GM12874 (cell line): ENCODE measurements at regions not wholly inside any gene's neighbourhood (a gene's known extent, or its start where the extent isn't known, plus 50 kb on each side); places are given as distances from the start of the nearest gene placed in this dataset.

Experiments
- TF ChIP-seq, protein P1 (sequence below): IDR thresholded peaks from 2 replicates; pipeline ENCODE4 v1.5.1; 2011; ENCODE audit warnings: low read depth, mild to moderate bottlenecking, control low read depth, low read length, moderate library complexity; ENCODE audit not compliant: insufficient read depth

DNA sequence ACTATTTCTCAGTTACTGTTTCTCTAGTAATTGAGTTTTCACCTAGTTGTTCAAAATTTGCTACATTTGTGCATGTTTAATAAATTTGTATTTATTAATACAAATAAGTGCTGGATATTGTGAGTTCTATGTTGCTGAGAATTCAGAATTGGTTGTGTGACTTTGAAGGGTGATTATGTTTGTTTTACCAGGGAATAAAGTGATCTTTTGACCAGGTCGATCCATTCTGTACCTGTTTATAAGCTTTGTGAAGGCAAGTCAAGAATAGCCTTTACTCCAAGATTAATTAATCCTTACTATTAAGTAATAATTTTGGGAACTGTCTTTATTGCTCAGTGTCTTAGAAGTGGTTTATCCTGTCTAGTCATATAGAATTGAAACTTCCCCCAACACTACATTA lies 230.0 kb upstream of the GYPC start:
- TF ChIP-seq, protein P1, sequence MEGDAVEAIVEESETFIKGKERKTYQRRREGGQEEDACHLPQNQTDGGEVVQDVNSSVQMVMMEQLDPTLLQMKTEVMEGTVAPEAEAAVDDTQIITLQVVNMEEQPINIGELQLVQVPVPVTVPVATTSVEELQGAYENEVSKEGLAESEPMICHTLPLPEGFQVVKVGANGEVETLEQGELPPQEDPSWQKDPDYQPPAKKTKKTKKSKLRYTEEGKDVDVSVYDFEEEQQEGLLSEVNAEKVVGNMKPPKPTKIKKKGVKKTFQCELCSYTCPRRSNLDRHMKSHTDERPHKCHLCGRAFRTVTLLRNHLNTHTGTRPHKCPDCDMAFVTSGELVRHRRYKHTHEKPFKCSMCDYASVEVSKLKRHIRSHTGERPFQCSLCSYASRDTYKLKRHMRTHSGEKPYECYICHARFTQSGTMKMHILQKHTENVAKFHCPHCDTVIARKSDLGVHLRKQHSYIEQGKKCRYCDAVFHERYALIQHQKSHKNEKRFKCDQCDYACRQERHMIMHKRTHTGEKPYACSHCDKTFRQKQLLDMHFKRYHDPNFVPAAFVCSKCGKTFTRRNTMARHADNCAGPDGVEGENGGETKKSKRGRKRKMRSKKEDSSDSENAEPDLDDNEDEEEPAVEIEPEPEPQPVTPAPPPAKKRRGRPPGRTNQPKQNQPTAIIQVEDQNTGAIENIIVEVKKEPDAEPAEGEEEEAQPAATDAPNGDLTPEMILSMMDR, result no peak

DNA sequence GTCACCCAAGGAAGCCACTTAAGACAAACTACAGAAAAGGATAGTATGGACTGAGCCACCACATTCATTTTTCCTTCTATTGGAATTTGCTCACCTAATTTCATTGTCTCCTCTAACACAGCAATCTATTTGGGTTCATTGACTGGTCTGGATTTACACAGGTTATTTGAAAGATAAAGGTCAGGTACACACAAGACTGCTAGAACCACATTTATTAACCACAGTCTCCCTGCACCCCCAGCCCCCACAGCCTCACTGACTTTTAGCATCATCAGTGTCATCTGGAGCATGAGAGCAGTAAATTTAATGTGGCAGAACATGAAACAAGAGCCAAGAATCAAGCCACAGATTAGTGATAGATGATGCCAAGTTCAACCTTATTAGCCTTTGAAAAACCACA lies 226.9 kb upstream of the GYPC start:
- TF ChIP-seq, protein P1, result no peak

DNA sequence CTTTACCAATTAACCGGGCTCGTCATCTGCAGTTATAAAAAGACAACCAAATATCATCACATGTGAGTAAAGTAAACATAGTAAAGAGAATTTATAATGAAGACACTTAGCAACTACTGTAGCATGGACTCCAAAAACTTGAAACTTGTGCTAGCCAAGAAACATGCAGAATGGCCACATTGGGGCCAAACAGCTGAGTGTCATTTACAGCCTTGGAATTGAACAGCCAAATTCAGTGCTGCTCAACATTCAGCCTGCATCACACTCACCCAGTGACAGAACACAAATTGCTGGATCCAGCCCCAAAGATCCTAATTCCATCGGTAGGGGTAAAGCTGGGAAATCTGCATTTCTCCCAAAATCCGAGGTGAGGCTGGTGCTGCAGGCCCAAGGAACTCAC lies 224.8 kb upstream of the GYPC start:
- TF ChIP-seq, protein P1, result no peak

DNA sequence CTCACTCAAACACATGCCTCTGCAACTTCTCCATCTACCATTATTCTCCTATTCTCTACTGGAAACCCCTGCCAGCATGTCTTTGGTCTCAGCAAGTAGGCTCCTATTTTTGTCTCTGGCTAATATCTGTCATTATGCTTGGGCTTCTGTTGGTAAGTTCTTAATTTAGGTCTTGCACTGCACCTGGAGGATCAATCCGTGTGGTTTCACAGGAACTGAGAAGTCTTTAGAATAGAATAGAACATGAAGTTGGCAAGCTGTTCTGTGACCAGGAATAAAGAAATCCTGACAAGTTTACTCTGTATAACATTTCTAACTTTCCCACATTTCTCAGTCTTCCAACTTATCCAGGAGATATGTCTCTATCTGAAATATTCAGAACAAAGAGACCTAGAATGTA lies 219.5 kb upstream of the GYPC start:
- TF ChIP-seq, protein P1, result no peak

DNA sequence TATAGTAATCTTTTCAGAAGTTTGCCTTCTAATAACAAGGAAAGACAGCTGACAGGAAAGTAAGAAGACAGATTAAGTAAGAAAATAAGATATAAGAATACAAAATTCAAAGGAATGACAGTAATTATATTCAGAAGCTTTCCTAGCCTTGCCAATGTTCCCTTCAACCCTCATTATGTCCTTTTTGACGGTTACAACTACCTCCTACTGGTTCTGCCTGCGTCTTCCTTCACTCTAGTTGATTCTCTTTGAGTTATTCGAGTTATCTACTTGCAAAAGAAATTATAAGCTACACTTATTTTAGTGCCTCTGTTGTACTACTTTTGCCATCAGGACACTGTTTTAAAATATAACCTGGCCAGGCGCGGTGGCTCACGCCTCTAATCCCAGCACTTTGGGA lies 218.9 kb upstream of the GYPC start:
- TF ChIP-seq, protein P1, result no peak

DNA sequence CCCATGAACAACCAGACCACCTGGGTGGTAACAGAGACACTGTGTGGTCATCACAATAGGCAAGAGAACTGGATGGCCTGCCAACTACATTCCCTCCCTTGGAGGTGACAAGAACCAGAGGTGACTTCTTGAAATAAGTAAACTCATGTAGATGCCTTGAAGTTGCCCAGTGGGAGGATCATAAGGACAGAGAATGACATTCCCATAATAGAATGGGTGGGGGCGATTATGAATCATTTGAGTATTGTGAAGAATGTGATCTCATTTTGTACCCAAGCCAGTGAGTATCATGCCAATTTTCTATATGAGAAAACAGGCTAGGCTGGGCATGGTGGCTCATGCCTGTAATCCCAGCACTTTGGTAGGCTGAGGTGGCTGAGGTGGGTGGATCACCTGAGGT lies 211.4 kb upstream of the GYPC start:
- TF ChIP-seq, protein P1, result no peak

DNA sequence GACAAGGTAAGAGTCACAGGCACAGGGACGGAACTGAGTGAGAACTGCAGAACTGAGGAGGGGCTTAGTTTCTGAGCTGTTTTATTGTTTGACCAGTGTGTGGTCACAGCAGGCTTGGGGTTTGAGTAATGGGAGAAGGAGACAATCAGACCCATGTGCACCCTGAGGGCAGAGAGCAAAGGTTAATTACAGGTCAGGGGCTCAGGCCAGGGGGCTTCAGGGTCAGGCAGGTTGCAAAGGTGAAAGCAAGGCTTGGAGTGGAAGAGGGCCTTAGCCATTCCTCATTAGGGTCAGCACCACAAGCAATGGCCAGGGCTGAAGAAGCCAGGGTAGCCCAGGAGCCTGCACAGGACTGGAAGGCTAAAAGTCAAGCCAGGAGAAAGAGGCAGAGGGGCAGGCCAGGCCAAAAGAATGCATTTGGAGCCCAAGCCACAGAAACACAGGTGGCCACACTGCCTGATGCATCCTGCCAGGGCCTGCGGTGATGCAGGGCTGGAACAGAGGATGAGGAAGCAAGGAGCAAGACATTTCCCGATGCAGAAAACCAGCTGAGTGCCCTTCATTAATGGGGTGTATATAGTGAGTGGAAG lies 209.8 kb upstream of the GYPC start:
- TF ChIP-seq, protein P1, result no peak
